ENCODE measurements at regions not wholly inside any gene's neighbourhood (a gene's known extent, or its start where the extent isn't known, plus 50 kb on each side); places are given as distances from the start of the nearest gene placed in this dataset.

GRCh38 chr10:6774406-6774805 is 194.3 kb upstream of the PRKCQ start:
- WGBS (ENCODE audit: extremely low coverage, insufficient read length, low lambda C conversion rate) = no CpG with 5 or more reads among the region's 3 CpGs

More at GRCh38 chr10:6774406-6774805, 194.3 kb upstream of the PRKCQ start:
- peaks cover 4% of the 10 kb centered on the region; the same call in 1 of the 2 replicates for H3K27me3 Mint-ChIP-seq (ENCODE audit: low read depth)
- H3K14ac ChIP-seq (ENCODE audit: insufficient read depth, low read length) = no peak overlapping the region
- no peak overlapping the region for H2BK12ac ChIP-seq (ENCODE audit: insufficient read length, low read depth, low read length)
- DNase-seq = no peak
- no peak overlapping the region for H3K9ac ChIP-seq (ENCODE audit: extremely low read depth, insufficient read length, low read length)
- no peaks in the 10 kb centered on the region for H3K27me3 ChIP-seq (ENCODE audit: insufficient read depth, low read length)
- H4K8ac ChIP-seq (replicated peaks; ENCODE audit: insufficient read length, low read depth, low read length) = no peak overlapping the region
- H3K4me1 ChIP-seq (ENCODE audit: insufficient read depth, low read length) = no peaks in the 10 kb centered on the region; the same call in 1 of the 2 replicates
- H3K27ac Mint-ChIP-seq = no peak overlapping the region
- H3K18ac ChIP-seq (ENCODE audit: insufficient read length, low read depth, low read length) = no peak overlapping the region
- no peaks in the 10 kb centered on the region for H3K79me1 ChIP-seq (ENCODE audit: insufficient read depth, low read depth, low read length, poor library complexity, severe bottlenecking)
- no peak overlapping the region for H2BK5ac ChIP-seq (ENCODE audit: insufficient read length, low read length)
- H2AFZ ChIP-seq (ENCODE audit: low read length) = no peak overlapping the region
- no peaks in the 10 kb centered on the region for H4K20me1 ChIP-seq (ENCODE audit: control insufficient read depth, insufficient read depth, insufficient read length)
- no peak overlapping the region for H3K4ac ChIP-seq (ENCODE audit: low read depth, low read length)
- no peaks in the 10 kb centered on the region for H3K9me3 ChIP-seq (ENCODE audit: control insufficient read depth, low read depth, low read length)
- H3K36me3 Mint-ChIP-seq (ENCODE audit: insufficient read depth in 1 of 3, low read depth in 3 of 3) = peaks cover 0 to 6% (median 5%) of the 10 kb centered on the region in 3 experiments; a peak in 6 of 7 replicates
- no peak for TF ChIP-seq CTCF (conservative IDR thresholded peaks at IDR 0.05)
- H3K4me2 ChIP-seq (ENCODE audit: insufficient read depth, insufficient read length, low read length) = no peak overlapping the region
- no peak overlapping the region for H3K56ac ChIP-seq (ENCODE audit: insufficient read length, low read depth, low read length)
- H3K27ac ChIP-seq (ENCODE audit: insufficient read length, low read depth, low read length) = no peak overlapping the region
- peaks cover 5 to 12% of the 10 kb centered on the region in 2 experiments for H3K4me1 Mint-ChIP-seq
- H2BK120ac ChIP-seq (ENCODE audit: low read depth, low read length, poor library complexity, severe bottlenecking) = no peak overlapping the region
- H2BK20ac ChIP-seq (ENCODE audit: low read depth, low read length, poor library complexity, severe bottlenecking) = no peak overlapping the region
- no peak overlapping the region for H3T11ph ChIP-seq (ENCODE audit: low read length)
- H2BK15ac ChIP-seq (ENCODE audit: low read depth, low read length) = no peak overlapping the region
- no peak overlapping the region for H4K91ac ChIP-seq (ENCODE audit: insufficient read length, low read depth, low read length)
- no peak overlapping the region for H2AK5ac ChIP-seq (ENCODE audit: insufficient read length, low read length)
- no peak overlapping the region for H3K23ac ChIP-seq (ENCODE audit: insufficient read length, low read depth, low read length)
- no peaks in the 10 kb centered on the region for H3K79me2 ChIP-seq (ENCODE audit: insufficient read depth, low read length)
- H3K23me2 ChIP-seq (ENCODE audit: insufficient read length, low read depth, low read length, poor library complexity, severe bottlenecking) = no peaks in the 10 kb centered on the region
- no peak overlapping the region for H3K4me3 Mint-ChIP-seq
- no peak overlapping the region for H4K5ac ChIP-seq (ENCODE audit: insufficient read length, low read depth, low read length)
- peaks cover 3 to 4% of the 10 kb centered on the region in 2 experiments; a peak in 3 of 5 replicates for H3K9me3 Mint-ChIP-seq

Measured in H9 (cell line).